ENCODE measurements at regions not wholly inside any gene's neighbourhood (a gene's known extent, or its start where the extent isn't known, plus 50 kb on each side); places are given as distances from the start of the nearest gene placed in this dataset.
"Not testable (repeated sequence)": the region's sequence is repeated elsewhere in the genome, so short reads cannot be mapped to it uniquely, and the experiment has no call there.

DNA sequence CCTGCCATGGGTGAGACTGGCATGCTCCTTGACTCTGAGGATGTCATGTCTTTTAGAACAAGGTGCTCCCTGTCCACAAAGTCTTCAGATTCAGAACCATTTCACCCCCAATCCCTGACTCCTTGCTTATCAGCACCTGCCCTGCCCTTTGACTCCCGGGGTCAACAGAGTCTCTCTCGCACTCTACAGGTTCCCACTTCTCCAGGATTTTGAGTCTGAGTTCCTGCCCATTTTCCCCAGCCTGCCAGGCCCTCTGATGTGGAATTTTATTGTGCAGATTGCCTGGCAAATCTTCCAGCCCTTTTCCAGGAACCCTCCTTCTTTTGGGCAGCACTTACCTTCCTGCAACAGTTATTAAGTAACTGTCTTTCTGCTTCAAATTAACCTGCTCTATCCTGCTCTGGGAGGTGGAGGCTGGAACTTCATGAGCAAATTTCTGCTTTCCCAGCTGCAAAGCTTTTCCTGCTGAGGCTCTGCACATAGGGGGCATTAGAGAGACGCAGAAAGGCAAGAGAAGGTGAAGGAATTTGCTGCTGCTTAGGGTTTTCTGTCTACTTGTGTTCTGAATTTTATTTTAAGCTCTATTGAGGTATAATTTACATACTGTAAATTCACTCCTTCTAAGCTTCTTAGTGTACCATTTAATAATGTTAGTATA, 259.1 kb downstream of the PCNX1 start:
- Histone ChIP-seq H3K9me3 (ENCODE audit: control insufficient read depth in 4 of 4, low read length in 3 of 4) (no peaks in the 10 kb centered on the region), H3K4me3 (ENCODE audit: low read depth in 1 of 3, low read length in 3 of 3) (no peak overlapping the region), H3K27me3 (ENCODE audit: control insufficient read depth in 4 of 4, insufficient read depth in 4 of 4, low read length in 3 of 4) (no peaks in the 10 kb centered on the region), H3K36me3 (ENCODE audit: control insufficient read depth in 4 of 4, insufficient read depth in 3 of 4, low read depth in 1 of 4, low read length in 3 of 4) (no peaks in the 10 kb centered on the region), H3K4me1 (ENCODE audit: control insufficient read depth in 4 of 4, insufficient read depth in 4 of 4, low read length in 3 of 4) (peaks cover 7 to 26% (median 24%) of the 10 kb centered on the region in 4 donors), H3K9ac (ENCODE audit: low read depth in 1 of 2, low read length in 2 of 2) (no peak overlapping the region), H3K27ac (ENCODE audit: low read depth in 1 of 2, low read length in 2 of 2) (no peak overlapping the region)
- TF ChIP-seq, protein P1, sequence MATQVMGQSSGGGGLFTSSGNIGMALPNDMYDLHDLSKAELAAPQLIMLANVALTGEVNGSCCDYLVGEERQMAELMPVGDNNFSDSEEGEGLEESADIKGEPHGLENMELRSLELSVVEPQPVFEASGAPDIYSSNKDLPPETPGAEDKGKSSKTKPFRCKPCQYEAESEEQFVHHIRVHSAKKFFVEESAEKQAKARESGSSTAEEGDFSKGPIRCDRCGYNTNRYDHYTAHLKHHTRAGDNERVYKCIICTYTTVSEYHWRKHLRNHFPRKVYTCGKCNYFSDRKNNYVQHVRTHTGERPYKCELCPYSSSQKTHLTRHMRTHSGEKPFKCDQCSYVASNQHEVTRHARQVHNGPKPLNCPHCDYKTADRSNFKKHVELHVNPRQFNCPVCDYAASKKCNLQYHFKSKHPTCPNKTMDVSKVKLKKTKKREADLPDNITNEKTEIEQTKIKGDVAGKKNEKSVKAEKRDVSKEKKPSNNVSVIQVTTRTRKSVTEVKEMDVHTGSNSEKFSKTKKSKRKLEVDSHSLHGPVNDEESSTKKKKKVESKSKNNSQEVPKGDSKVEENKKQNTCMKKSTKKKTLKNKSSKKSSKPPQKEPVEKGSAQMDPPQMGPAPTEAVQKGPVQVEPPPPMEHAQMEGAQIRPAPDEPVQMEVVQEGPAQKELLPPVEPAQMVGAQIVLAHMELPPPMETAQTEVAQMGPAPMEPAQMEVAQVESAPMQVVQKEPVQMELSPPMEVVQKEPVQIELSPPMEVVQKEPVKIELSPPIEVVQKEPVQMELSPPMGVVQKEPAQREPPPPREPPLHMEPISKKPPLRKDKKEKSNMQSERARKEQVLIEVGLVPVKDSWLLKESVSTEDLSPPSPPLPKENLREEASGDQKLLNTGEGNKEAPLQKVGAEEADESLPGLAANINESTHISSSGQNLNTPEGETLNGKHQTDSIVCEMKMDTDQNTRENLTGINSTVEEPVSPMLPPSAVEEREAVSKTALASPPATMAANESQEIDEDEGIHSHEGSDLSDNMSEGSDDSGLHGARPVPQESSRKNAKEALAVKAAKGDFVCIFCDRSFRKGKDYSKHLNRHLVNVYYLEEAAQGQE (IDR thresholded peaks at IDR 0.05), result no peak
- TF ChIP-seq, protein P2, sequence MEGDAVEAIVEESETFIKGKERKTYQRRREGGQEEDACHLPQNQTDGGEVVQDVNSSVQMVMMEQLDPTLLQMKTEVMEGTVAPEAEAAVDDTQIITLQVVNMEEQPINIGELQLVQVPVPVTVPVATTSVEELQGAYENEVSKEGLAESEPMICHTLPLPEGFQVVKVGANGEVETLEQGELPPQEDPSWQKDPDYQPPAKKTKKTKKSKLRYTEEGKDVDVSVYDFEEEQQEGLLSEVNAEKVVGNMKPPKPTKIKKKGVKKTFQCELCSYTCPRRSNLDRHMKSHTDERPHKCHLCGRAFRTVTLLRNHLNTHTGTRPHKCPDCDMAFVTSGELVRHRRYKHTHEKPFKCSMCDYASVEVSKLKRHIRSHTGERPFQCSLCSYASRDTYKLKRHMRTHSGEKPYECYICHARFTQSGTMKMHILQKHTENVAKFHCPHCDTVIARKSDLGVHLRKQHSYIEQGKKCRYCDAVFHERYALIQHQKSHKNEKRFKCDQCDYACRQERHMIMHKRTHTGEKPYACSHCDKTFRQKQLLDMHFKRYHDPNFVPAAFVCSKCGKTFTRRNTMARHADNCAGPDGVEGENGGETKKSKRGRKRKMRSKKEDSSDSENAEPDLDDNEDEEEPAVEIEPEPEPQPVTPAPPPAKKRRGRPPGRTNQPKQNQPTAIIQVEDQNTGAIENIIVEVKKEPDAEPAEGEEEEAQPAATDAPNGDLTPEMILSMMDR (IDR thresholded peaks at IDR 0.05; ENCODE audit: low read depth, low read length, missing input control), result peak; percentile 54
- TF ChIP-seq GABPA (IDR thresholded peaks at IDR 0.05 in 1 of 2, conservative IDR thresholded peaks at IDR 0.05 in 1 of 2) (no peak), FOXA1 (IDR thresholded peaks at IDR 0.05) (no peak), HNF4G (IDR thresholded peaks at IDR 0.05) (no peak), TAF1 (conservative IDR thresholded peaks at IDR 0.05) (no peak), NR2F2 (IDR thresholded peaks at IDR 0.05) (peak; percentile 43), MAX (IDR thresholded peaks at IDR 0.05) (no peak), RXRA (IDR thresholded peaks at IDR 0.05) (peak in 1 of 2 donors; percentile 7), ATF3 (IDR thresholded peaks at IDR 0.05) (no peak), HNF4A (conservative IDR thresholded peaks at IDR 0.05) (no peak), YY1 (IDR thresholded peaks at IDR 0.05) (no peak), EGR1 (IDR thresholded peaks at IDR 0.05; ENCODE audit: low read depth in 2 of 2) (no peak), RAD21 (IDR thresholded peaks at IDR 0.05) (peak; percentile 75 to 80), FOXA2 (IDR thresholded peaks at IDR 0.05) (no peak)
- no peak for DNase-seq (ENCODE audit: low spot score)
- WGBS, result 27% methylated on average over 3 of the region's 3 CpGs

DNA sequence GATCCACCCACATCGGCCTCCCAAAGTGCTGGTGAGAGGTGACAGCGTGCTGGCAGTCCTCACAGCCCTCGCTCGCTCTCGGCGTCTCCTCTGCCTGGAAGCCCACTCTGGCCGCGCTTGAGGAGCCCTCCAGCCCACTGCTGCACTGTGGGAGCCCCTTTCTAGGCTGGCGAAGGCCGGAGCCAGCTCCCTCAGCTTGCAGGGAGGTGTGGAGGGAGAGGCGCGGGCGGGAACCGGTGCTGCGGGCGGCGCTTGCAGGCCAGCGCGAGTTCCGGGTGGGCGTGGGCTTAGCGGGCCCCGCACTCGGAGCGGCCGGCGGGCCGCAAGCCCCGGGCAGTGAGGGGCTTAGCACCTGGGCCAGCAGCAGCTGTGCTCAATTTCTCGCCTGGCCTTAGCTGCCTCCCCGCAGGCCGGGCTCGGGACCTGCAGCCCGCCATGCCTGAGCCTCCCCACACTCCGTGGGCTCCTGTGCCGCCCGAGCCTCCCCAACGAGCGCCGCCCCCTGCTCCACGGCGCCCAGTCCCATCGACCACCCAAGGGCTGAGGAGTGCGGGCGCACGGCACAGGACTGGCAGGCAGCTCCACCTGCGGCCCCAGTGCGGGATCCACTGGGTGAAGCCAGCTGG, 260.2 kb downstream of the PCNX1 start:
- H3K36me3 ChIP-seq (ENCODE audit: control insufficient read depth in 4 of 4, insufficient read depth in 3 of 4, low read depth in 1 of 4, low read length in 3 of 4); H3K9ac ChIP-seq (ENCODE audit: low read depth in 1 of 2, low read length in 2 of 2); H3K27ac ChIP-seq (ENCODE audit: low read depth in 1 of 2, low read length in 2 of 2); DNase-seq (ENCODE audit: low spot score); H3K9me3 ChIP-seq (ENCODE audit: control insufficient read depth in 4 of 4, low read length in 3 of 4); H3K27me3 ChIP-seq (ENCODE audit: control insufficient read depth in 4 of 4, insufficient read depth in 4 of 4, low read length in 3 of 4); H3K4me3 ChIP-seq (ENCODE audit: low read depth in 1 of 3, low read length in 3 of 3): not testable (repeated sequence)
- WGBS, result 97% methylated on average over 48 of the region's 48 CpGs
- peaks cover 7 to 26% (median 24%) of the 10 kb centered on the region in 4 donors for H3K4me1 ChIP-seq (ENCODE audit: control insufficient read depth in 4 of 4, insufficient read depth in 4 of 4, low read length in 3 of 4)

DNA sequence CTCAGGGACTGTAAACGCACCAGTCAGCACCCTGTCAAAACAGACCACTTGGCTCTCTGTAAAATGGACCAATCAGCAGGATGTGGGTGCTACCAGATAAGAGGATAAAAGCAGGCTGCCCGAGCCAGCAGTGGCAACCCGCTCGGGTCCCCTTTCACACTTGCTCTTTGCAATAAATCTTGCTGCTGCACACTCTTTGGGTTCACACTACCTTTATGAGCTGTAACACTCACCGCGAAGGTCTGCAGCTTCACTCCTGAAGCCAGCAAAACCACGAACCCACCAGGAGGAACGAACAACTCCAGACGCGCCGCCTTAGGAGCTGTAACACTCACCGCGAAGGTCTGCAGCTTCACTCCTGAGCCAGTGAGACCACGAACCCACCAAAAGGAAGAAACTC, 260.9 kb downstream of the PCNX1 start:
- H3K36me3 ChIP-seq (ENCODE audit: control insufficient read depth in 4 of 4, insufficient read depth in 3 of 4, low read depth in 1 of 4, low read length in 3 of 4); H3K4me3 ChIP-seq (ENCODE audit: low read depth in 1 of 3, low read length in 3 of 3); H3K27me3 ChIP-seq (ENCODE audit: control insufficient read depth in 4 of 4, insufficient read depth in 4 of 4, low read length in 3 of 4); H3K9me3 ChIP-seq (ENCODE audit: control insufficient read depth in 4 of 4, low read length in 3 of 4); H3K27ac ChIP-seq (ENCODE audit: low read depth in 1 of 2, low read length in 2 of 2); H3K9ac ChIP-seq (ENCODE audit: low read depth in 1 of 2, low read length in 2 of 2); DNase-seq (ENCODE audit: low spot score): not testable (repeated sequence)
- 71% methylated on average over 14 of the region's 14 CpGs for WGBS
- H3K4me1 ChIP-seq (ENCODE audit: control insufficient read depth in 4 of 4, insufficient read depth in 4 of 4, low read length in 3 of 4), result peaks cover 7 to 19% (median 17%) of the 10 kb centered on the region in 4 donors
